Left colon (tissue), 2 donors: ENCODE measurements at regions not wholly inside any gene's neighbourhood (a gene's known extent, or its start where the extent isn't known, plus 50 kb on each side); places are given as distances from the start of the nearest gene placed in this dataset.

Experiments used
- ATAC-seq: fragments of 200-7000 bp; cut with Tn5 transposase; one replicate; pipeline ENCODE4 v1.9.1; 2020; ENCODE audit warnings: mild to moderate bottlenecking, moderate library complexity
- DNase-seq, 2 donors: peaks; one replicate each; pipeline ENCODE4 v3.0.0-alpha.2; 2020
- intact Hi-C, 2 donors: fragments of 100-400 bp; cut with DNase I in 1 of 2; cut with micrococcal nuclease in 1 of 2; formaldehyde crosslinking; loops; one replicate each; pipeline versions ENCODE4 v1.11.2 to v1.14.0; 2022; cut with DNase I, micrococcal nuclease
- donor health status: DM: no; HTN: no; CAD: no.
- donor health status: DM: yes; HTN: yes; CAD: no.

- no peak for ATAC-seq
- intact Hi-C loops: no loop called here
- DNase-seq: no peak
Measured at GRCh38 chr2:5089409-5089808, 602.8 kb upstream of the SOX11 start.

GRCh38 chr2:5093056-5093455 is 599.1 kb upstream of the SOX11 start:
- DNase-seq: no peak
- no peak for ATAC-seq
- intact Hi-C loops: no loop called here

GRCh38 chr2:5093518-5093917 is 598.7 kb upstream of the SOX11 start:
- ATAC-seq (no peak), DNase-seq (no peak)
- intact Hi-C loops: no loop called here

GRCh38 chr2:5094192-5094591 is 598.0 kb upstream of the SOX11 start:
- intact Hi-C loops: no loop called here
- DNase-seq: no peak
- ATAC-seq: no peak

GRCh38 chr2:5098286-5098685 is 593.9 kb upstream of the SOX11 start:
- intact Hi-C loops: no loop called here
- DNase-seq (no peak), ATAC-seq (no peak)

- intact Hi-C loops: no loop called here
- ATAC-seq: no peak
- DNase-seq: no peak
Measured at GRCh38 chr2:5102823-5103222, 589.4 kb upstream of the SOX11 start.

GRCh38 chr2:5111581-5111980 is 580.6 kb upstream of the SOX11 start:
- ATAC-seq (no peak), DNase-seq (no peak)
- intact Hi-C loops: no loop called here

GRCh38 chr2:5119046-5119445 is 573.1 kb upstream of the SOX11 start:
- intact Hi-C loops: no loop called here
- no peak for DNase-seq
- ATAC-seq: no peak

GRCh38 chr2:5121121-5121520 is 571.1 kb upstream of the SOX11 start:
- ATAC-seq (no peak), DNase-seq (no peak)
- intact Hi-C loops: no loop called here

GRCh38 chr2:5121642-5122041 is 570.5 kb upstream of the SOX11 start:
- ATAC-seq (no peak), DNase-seq (no peak)
- intact Hi-C loops: no loop called here

GRCh38 chr2:5123582-5124196 is 568.5 kb upstream of the SOX11 start:
- no peak for DNase-seq
- intact Hi-C loops: no loop called here
- no peak for ATAC-seq

- intact Hi-C loops: no loop called here
- ATAC-seq: no peak
- no peak for DNase-seq
Measured at GRCh38 chr2:5125017-5125730, 567.0 kb upstream of the SOX11 start.

- ATAC-seq (no peak), DNase-seq (no peak)
- intact Hi-C loops: no loop called here
Measured at GRCh38 chr2:5132281-5132680, 559.9 kb upstream of the SOX11 start.

- ATAC-seq: no peak
- intact Hi-C loops: no loop called here
- DNase-seq: no peak
Measured at GRCh38 chr2:5140347-5140746, 551.8 kb upstream of the SOX11 start.

- ATAC-seq (no peak), DNase-seq (no peak)
- intact Hi-C loops: no loop called here
Measured at GRCh38 chr2:5144159-5144558, 548.0 kb upstream of the SOX11 start.

GRCh38 chr2:5145053-5145452 is 547.1 kb upstream of the SOX11 start:
- intact Hi-C loops: no loop called here
- ATAC-seq: no peak
- no peak for DNase-seq

- intact Hi-C loops: no loop called here
- no peak for DNase-seq
- no peak for ATAC-seq
Measured at GRCh38 chr2:5145801-5146200, 546.4 kb upstream of the SOX11 start.

GRCh38 chr2:5148392-5149085 is 543.6 kb upstream of the SOX11 start:
- no peak for ATAC-seq
- intact Hi-C loops: no loop called here
- DNase-seq: no peak

- intact Hi-C loops: no loop called here
- no peak for DNase-seq
Measured at GRCh38 chr2:5150871-5151270, 541.3 kb upstream of the SOX11 start.

GRCh38 chr2:5164776-5165525 is 527.2 kb upstream of the SOX11 start:
- ATAC-seq: no peak
- DNase-seq: no peak
- intact Hi-C loops: no loop called here

More at GRCh38 chr2:5150871-5151270, 541.3 kb upstream of the SOX11 start:
- ATAC-seq: no peak
